SJSA1 (cell line): ENCODE measurements at regions not wholly inside any gene's neighbourhood (a gene's known extent, or its start where the extent isn't known, plus 50 kb on each side); places are given as distances from the start of the nearest gene placed in this dataset.

Source experiments
- DNase-seq, 2 experiments: peaks; one replicate each; pipeline ENCODE4 v3.0.0-alpha.2; 2015 to 2020; ENCODE audit warnings: low spot score in 2 of 2, low read depth in 1 of 2
- H3K27ac ChIP-seq: fragments of 250-450 bp; sonication (Bioruptor Pico); 2 replicates; pipeline ENCODE4 v1.5.1; 2020; ENCODE audit warnings: mild to moderate bottlenecking, moderate library complexity
- H3K27me3 ChIP-seq: fragments of 250-450 bp; sonication (Bioruptor Pico); replicated peaks from 2 replicates; pipeline ENCODE4 v1.5.1; 2020; ENCODE audit warnings: mild to moderate bottlenecking, moderate library complexity
- H3K36me3 ChIP-seq: fragments of 250-450 bp; sonication (Bioruptor Pico); 2 replicates; pipeline ENCODE4 v1.5.1; 2020; ENCODE audit warnings: mild to moderate bottlenecking
- H3K4me1 ChIP-seq: fragments of 250-450 bp; sonication (Bioruptor Pico); replicated peaks from 2 replicates; pipeline ENCODE4 v1.6.1; 2021; ENCODE audit warnings: mild to moderate bottlenecking
- H3K4me3 ChIP-seq: fragments of 250-450 bp; sonication (Bioruptor Pico); 2 replicates; pipeline ENCODE4 v1.5.1; 2020; ENCODE audit warnings: mild to moderate bottlenecking
- H3K9me3 ChIP-seq: fragments of 250-450 bp; sonication (Bioruptor Pico); replicated peaks from 2 replicates; pipeline ENCODE4 v1.5.1; 2020; ENCODE audit warnings: mild to moderate bottlenecking

- Histone ChIP-seq H3K4me1 (peaks cover 29% of the 10 kb centered on the region), H3K27ac (no peak overlapping the region), H3K4me3 (no peak overlapping the region), H3K9me3 (no peaks in the 10 kb centered on the region), H3K27me3 (no peaks in the 10 kb centered on the region), H3K36me3 (no peaks in the 10 kb centered on the region)
- DNase-seq: no peak
These were observed 55.0 kb upstream of the ARID5B start for GRCh38 chr10:61846370-61847031.

- no peaks in the 10 kb centered on the region for H3K36me3 ChIP-seq
- H3K27ac ChIP-seq: no peak overlapping the region
- no peak overlapping the region for H3K4me3 ChIP-seq
- H3K27me3 ChIP-seq: no peaks in the 10 kb centered on the region
- no peak for DNase-seq
- peaks cover 23% of the 10 kb centered on the region for H3K4me1 ChIP-seq
- no peaks in the 10 kb centered on the region for H3K9me3 ChIP-seq
These were observed 54.4 kb upstream of the ARID5B start for GRCh38 chr10:61847087-61847486.

- Histone ChIP-seq H3K27ac (no peak overlapping the region), H3K4me1 (peaks cover 17% of the 10 kb centered on the region), H3K9me3 (no peaks in the 10 kb centered on the region), H3K36me3 (no peaks in the 10 kb centered on the region), H3K27me3 (no peaks in the 10 kb centered on the region), H3K4me3 (no peak overlapping the region)
- no peak for DNase-seq
These were observed 53.9 kb upstream of the ARID5B start for GRCh38 chr10:61847640-61848039.

GRCh38 chr10:61850376-61850775 lies 51.1 kb upstream of the ARID5B start:
- H3K9me3 ChIP-seq: no peaks in the 10 kb centered on the region
- H3K36me3 ChIP-seq: no peaks in the 10 kb centered on the region
- no peaks in the 10 kb centered on the region for H3K27me3 ChIP-seq
- H3K4me3 ChIP-seq: no peak overlapping the region
- peaks cover 6% of the 10 kb centered on the region; the same call in 1 of the 2 replicates for H3K4me1 ChIP-seq
- no peak overlapping the region for H3K27ac ChIP-seq
- no peak for DNase-seq
